ENCODE measurements at regions not wholly inside any gene's neighbourhood (a gene's known extent, or its start where the extent isn't known, plus 50 kb on each side); places are given as distances from the start of the nearest gene placed in this dataset.

DNA sequence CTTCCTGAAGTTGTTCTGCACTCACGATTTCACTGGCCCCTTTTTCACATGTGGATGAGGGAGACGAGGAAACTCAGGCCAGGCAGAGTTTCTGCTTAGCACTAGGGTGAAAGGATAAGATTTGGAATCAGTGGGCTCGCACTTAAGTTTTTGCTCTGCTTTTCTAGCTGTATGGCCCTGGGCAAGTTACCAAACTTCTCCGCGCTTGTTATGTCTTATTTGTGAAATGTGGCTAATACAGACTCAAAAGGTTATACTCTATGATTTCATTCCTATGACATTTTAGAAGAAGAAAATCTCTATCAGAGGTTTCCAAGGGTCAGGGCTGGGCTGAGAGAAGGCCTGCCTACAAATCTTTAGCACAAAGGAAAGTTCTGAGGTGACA is 191.9 kb upstream of the LRIG1 start:
- Histone ChIP-seq H3K27me3 (ENCODE audit: control insufficient read depth in 2 of 2, insufficient read depth in 2 of 2, low read length in 2 of 2) (no peaks in the 10 kb centered on the region), H3K27ac (ENCODE audit: low read depth, low read length) (no peak overlapping the region), H3K36me3 (ENCODE audit: control insufficient read depth in 2 of 3, insufficient read depth in 3 of 3, low read length in 3 of 3) (no peaks in the 10 kb centered on the region), H3K4me1 (ENCODE audit: control insufficient read depth in 2 of 2, insufficient read depth in 2 of 2, low read length in 2 of 2) (no peaks in the 10 kb centered on the region), H3K9me3 (ENCODE audit: control insufficient read depth in 2 of 3, low read length in 3 of 3) (no peaks in the 10 kb centered on the region), H3K4me3 (ENCODE audit: low read length) (no peak overlapping the region)
- intact Hi-C loops (cut with micrococcal nuclease) = no loop called here
- DNase-seq (no peak), ATAC-seq (no peak)
- peaks cover 0 to 3% (median 0%) of the 10 kb centered on the region in 11 donors for H3K9me3 Mint-ChIP-seq
- H3K27ac Mint-ChIP-seq = no peak overlapping the region
- no peak overlapping the region for H3K4me3 Mint-ChIP-seq
- no peaks in the 10 kb centered on the region for H3K4me1 Mint-ChIP-seq
- POLR2A ChIA-PET = no interaction called here
- H3K36me3 Mint-ChIP-seq = peaks cover 0 to 5% (median 0%) of the 10 kb centered on the region in 5 donors
- peaks cover 0 to 16% (median 4%) of the 10 kb centered on the region in 5 donors for H3K27me3 Mint-ChIP-seq
- CTCF ChIA-PET = no interaction called here

DNA sequence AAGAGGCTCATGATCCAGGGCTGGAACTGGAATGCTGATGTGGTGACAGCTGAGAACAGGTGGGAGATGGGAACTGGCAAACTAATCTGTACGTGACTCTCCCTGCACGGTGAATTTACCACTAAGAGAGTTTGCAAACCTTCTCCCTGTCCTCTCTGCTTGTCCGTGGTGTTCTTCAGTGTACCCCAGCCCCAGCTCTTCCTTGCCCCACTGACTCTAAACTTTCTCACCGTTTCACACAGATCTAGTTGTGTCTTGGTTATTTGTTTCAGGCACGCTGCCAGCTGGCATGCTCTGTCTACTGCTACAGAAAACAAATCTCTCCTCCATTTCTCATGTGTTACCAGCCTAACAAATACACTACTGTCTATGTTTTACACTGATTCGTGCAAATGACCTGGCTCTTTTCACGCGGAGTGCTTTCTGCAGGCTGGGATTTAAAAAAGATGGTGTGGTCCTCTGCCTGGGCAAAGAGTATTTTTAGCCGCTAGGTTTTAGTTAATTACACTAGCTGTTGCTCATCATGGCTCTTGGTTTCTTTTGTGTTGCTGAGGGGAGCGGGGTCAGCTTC is 192.7 kb upstream of the LRIG1 start:
- ATAC-seq (no peak), DNase-seq (no peak)
- Mint-ChIP-seq H3K4me3 (no peak overlapping the region), H3K4me1 (no peaks in the 10 kb centered on the region), H3K27me3 (peaks cover 0 to 16% (median 4%) of the 10 kb centered on the region in 5 donors), H3K27ac (no peak overlapping the region), H3K9me3 (peaks cover 0 to 3% (median 0%) of the 10 kb centered on the region in 11 donors), H3K36me3 (peaks cover 0 to 5% (median 0%) of the 10 kb centered on the region in 5 donors)
- Histone ChIP-seq H3K9me3 (ENCODE audit: control insufficient read depth in 2 of 3, low read length in 3 of 3) (no peaks in the 10 kb centered on the region), H3K4me1 (ENCODE audit: control insufficient read depth in 2 of 2, insufficient read depth in 2 of 2, low read length in 2 of 2) (no peaks in the 10 kb centered on the region), H3K27me3 (ENCODE audit: control insufficient read depth in 2 of 2, insufficient read depth in 2 of 2, low read length in 2 of 2) (no peaks in the 10 kb centered on the region), H3K27ac (ENCODE audit: low read depth, low read length) (no peak overlapping the region), H3K4me3 (ENCODE audit: low read length) (no peak overlapping the region), H3K36me3 (ENCODE audit: control insufficient read depth in 2 of 3, insufficient read depth in 3 of 3, low read length in 3 of 3) (no peaks in the 10 kb centered on the region)
- ChIA-PET POLR2A (no interaction called here), CTCF (no interaction called here)
- intact Hi-C loops (cut with micrococcal nuclease) = no loop called here

- Mint-ChIP-seq H3K4me1 (no peaks in the 10 kb centered on the region), H3K9me3 (peaks cover 0 to 3% (median 0%) of the 10 kb centered on the region in 11 donors), H3K27ac (no peak overlapping the region), H3K27me3 (peaks cover 0 to 4% (median 0%) of the 10 kb centered on the region in 5 donors), H3K4me3 (no peak overlapping the region), H3K36me3 (no peaks in the 10 kb centered on the region)
- Histone ChIP-seq H3K4me1 (ENCODE audit: control insufficient read depth in 2 of 2, insufficient read depth in 2 of 2, low read length in 2 of 2) (no peaks in the 10 kb centered on the region), H3K27me3 (ENCODE audit: control insufficient read depth in 2 of 2, insufficient read depth in 2 of 2, low read length in 2 of 2) (no peaks in the 10 kb centered on the region), H3K4me3 (ENCODE audit: low read length) (no peak overlapping the region), H3K9me3 (ENCODE audit: control insufficient read depth in 2 of 3, low read length in 3 of 3) (no peaks in the 10 kb centered on the region), H3K27ac (ENCODE audit: low read depth, low read length) (no peak overlapping the region), H3K36me3 (ENCODE audit: control insufficient read depth in 2 of 3, insufficient read depth in 3 of 3, low read length in 3 of 3) (no peaks in the 10 kb centered on the region)
- no peak for DNase-seq
- ChIA-PET POLR2A (no interaction called here), CTCF (no interaction called here)
- ATAC-seq = no peak
- intact Hi-C loops (cut with micrococcal nuclease) = no loop called here
These were observed 201.3 kb upstream of the LRIG1 start for GRCh38 chr3:66702126-66702525.

DNA sequence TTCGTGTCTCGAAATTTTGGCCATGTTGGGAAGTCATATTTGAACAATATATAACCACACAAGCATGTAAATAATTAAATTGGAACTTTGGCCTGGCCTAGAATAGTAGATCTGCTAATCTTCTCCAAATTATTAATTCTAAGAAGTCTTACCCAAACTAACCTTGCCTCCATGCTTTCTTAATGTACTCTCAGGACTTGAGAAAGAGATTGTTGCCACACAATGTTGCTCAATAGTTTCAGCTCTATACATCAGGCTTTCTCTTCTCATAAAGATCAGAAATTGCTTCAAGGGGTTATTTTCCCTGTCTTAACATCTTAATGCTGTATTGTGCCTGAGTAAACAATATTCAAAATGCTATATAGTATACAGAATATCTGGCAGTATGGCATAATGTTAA is 202.7 kb upstream of the LRIG1 start:
- Mint-ChIP-seq H3K4me1 (no peaks in the 10 kb centered on the region), H3K4me3 (no peak overlapping the region), H3K27me3 (peaks cover 0 to 8% (median 4%) of the 10 kb centered on the region in 5 donors), H3K9me3 (peaks cover 0 to 3% (median 0%) of the 10 kb centered on the region in 11 donors), H3K36me3 (no peaks in the 10 kb centered on the region), H3K27ac (no peak overlapping the region)
- ATAC-seq = no peak
- no peaks in the 10 kb centered on the region for H3K27me3 ChIP-seq (ENCODE audit: control insufficient read depth in 2 of 2, insufficient read depth in 2 of 2, low read length in 2 of 2)
- H3K36me3 ChIP-seq (ENCODE audit: control insufficient read depth in 2 of 3, insufficient read depth in 3 of 3, low read length in 3 of 3) = no peaks in the 10 kb centered on the region
- H3K27ac ChIP-seq (ENCODE audit: low read depth, low read length) = no peak overlapping the region
- ChIA-PET POLR2A (no interaction called here), CTCF (no interaction called here)
- intact Hi-C loops (cut with micrococcal nuclease) = no loop called here
- H3K4me3 ChIP-seq (ENCODE audit: low read length) = no peak overlapping the region
- H3K9me3 ChIP-seq (ENCODE audit: control insufficient read depth in 2 of 3, low read length in 3 of 3) = no peaks in the 10 kb centered on the region
- no peak for DNase-seq
- no peaks in the 10 kb centered on the region for H3K4me1 ChIP-seq (ENCODE audit: control insufficient read depth in 2 of 2, insufficient read depth in 2 of 2, low read length in 2 of 2)

DNA sequence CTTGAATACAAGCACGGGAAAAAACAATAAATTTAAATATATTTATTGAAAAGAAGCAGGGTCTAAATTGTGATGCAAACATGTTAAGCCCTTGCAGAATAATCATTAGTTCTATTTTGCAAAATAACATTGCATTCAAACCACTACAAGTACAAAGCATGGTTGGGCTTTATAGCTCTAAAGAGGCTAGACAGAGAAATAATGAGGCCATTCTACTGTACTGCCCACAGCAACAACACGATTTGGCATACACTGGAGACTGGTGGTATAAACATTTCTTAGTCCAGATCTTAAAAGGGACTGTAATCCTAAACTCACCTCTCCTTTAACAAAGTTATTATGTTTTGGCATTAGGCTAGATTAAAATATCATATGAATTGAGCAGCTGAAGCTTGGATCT is 204.3 kb upstream of the LRIG1 start:
- Histone ChIP-seq H3K4me3 (ENCODE audit: low read length) (no peak overlapping the region), H3K27me3 (ENCODE audit: control insufficient read depth in 2 of 2, insufficient read depth in 2 of 2, low read length in 2 of 2) (no peaks in the 10 kb centered on the region), H3K36me3 (ENCODE audit: control insufficient read depth in 2 of 3, insufficient read depth in 3 of 3, low read length in 3 of 3) (no peaks in the 10 kb centered on the region), H3K27ac (ENCODE audit: low read depth, low read length) (no peak overlapping the region), H3K9me3 (ENCODE audit: control insufficient read depth in 2 of 3, low read length in 3 of 3) (no peaks in the 10 kb centered on the region), H3K4me1 (ENCODE audit: control insufficient read depth in 2 of 2, insufficient read depth in 2 of 2, low read length in 2 of 2) (no peaks in the 10 kb centered on the region)
- Mint-ChIP-seq H3K9me3 (peaks cover 0 to 2% (median 0%) of the 10 kb centered on the region in 11 donors), H3K27me3 (peaks cover 0 to 8% (median 4%) of the 10 kb centered on the region in 5 donors), H3K4me1 (no peaks in the 10 kb centered on the region), H3K36me3 (no peaks in the 10 kb centered on the region), H3K4me3 (no peak overlapping the region), H3K27ac (no peak overlapping the region)
- CTCF ChIA-PET = no interaction called here
- POLR2A ChIA-PET = no interaction called here
- intact Hi-C loops (cut with micrococcal nuclease) = no loop called here
- no peak for ATAC-seq
- no peak for DNase-seq

- Histone ChIP-seq H3K27ac (ENCODE audit: low read depth, low read length) (no peak overlapping the region), H3K9me3 (ENCODE audit: control insufficient read depth in 2 of 3, low read length in 3 of 3) (no peaks in the 10 kb centered on the region), H3K4me3 (ENCODE audit: low read length) (no peak overlapping the region), H3K36me3 (ENCODE audit: control insufficient read depth in 2 of 3, insufficient read depth in 3 of 3, low read length in 3 of 3) (no peaks in the 10 kb centered on the region), H3K27me3 (ENCODE audit: control insufficient read depth in 2 of 2, insufficient read depth in 2 of 2, low read length in 2 of 2) (no peaks in the 10 kb centered on the region), H3K4me1 (ENCODE audit: control insufficient read depth in 2 of 2, insufficient read depth in 2 of 2, low read length in 2 of 2) (no peaks in the 10 kb centered on the region)
- ATAC-seq (no peak), DNase-seq (no peak)
- Mint-ChIP-seq H3K27ac (no peak overlapping the region), H3K9me3 (peaks cover 0 to 2% (median 0%) of the 10 kb centered on the region in 11 donors), H3K4me3 (no peak overlapping the region), H3K36me3 (no peaks in the 10 kb centered on the region), H3K27me3 (peaks cover 0 to 9% (median 7%) of the 10 kb centered on the region in 5 donors), H3K4me1 (no peaks in the 10 kb centered on the region)
- ChIA-PET POLR2A (no interaction called here), CTCF (no interaction called here)
- intact Hi-C loops (cut with micrococcal nuclease) = no loop called here
These were observed 206.1 kb upstream of the LRIG1 start for GRCh38 chr3:66706890-66707289.

DNA sequence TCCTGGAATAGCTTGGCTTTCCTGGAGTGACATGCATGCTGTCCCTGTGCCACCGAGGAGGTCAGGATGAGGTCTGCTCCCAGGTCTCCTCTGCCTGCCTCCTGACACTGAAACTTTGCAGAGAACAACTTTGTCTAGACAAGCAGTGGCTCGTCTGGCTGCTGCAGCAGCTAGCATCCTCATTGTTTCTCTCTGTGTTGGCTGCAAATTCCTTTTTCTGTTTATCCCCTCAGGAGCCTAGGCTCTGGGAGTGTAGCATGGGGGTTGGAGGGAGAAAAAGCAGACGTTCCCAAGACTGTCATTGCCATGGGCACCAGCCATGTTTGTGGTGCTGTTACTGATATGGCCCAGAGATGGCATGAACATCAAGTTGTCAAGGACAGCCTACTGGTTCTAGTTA is 208.7 kb upstream of the LRIG1 start:
- H3K27me3 Mint-ChIP-seq = peaks cover 0 to 16% (median 7%) of the 10 kb centered on the region in 5 donors
- no peak overlapping the region for H3K4me3 ChIP-seq (ENCODE audit: low read length)
- no peaks in the 10 kb centered on the region for H3K27me3 ChIP-seq (ENCODE audit: control insufficient read depth in 2 of 2, insufficient read depth in 2 of 2, low read length in 2 of 2)
- ATAC-seq = no peak
- H3K27ac Mint-ChIP-seq = no peak overlapping the region
- H3K4me1 ChIP-seq (ENCODE audit: control insufficient read depth in 2 of 2, insufficient read depth in 2 of 2, low read length in 2 of 2) = no peaks in the 10 kb centered on the region
- no peak overlapping the region for H3K4me3 Mint-ChIP-seq
- H3K4me1 Mint-ChIP-seq = no peaks in the 10 kb centered on the region
- intact Hi-C loops (cut with micrococcal nuclease) = no loop called here
- ChIA-PET CTCF (no interaction called here), POLR2A (no interaction called here)
- peaks cover 0 to 2% (median 0%) of the 10 kb centered on the region in 11 donors for H3K9me3 Mint-ChIP-seq
- no peak for DNase-seq
- H3K36me3 ChIP-seq (ENCODE audit: control insufficient read depth in 2 of 3, insufficient read depth in 3 of 3, low read length in 3 of 3) = no peaks in the 10 kb centered on the region
- H3K9me3 ChIP-seq (ENCODE audit: control insufficient read depth in 2 of 3, low read length in 3 of 3) = no peaks in the 10 kb centered on the region
- no peak overlapping the region for H3K27ac ChIP-seq (ENCODE audit: low read depth, low read length)
- H3K36me3 Mint-ChIP-seq = no peaks in the 10 kb centered on the region
